IPS-18c (cell line): ENCODE measurements at regions not wholly inside any gene's neighbourhood (a gene's known extent, or its start where the extent isn't known, plus 50 kb on each side); places are given as distances from the start of the nearest gene placed in this dataset.
"Not testable (repeated sequence)": the region's sequence is repeated elsewhere in the genome, so short reads cannot be mapped to it uniquely, and the experiment has no call there.

Source experiments
- H3K4me3 ChIP-seq: 2 replicates; pipeline ENCODE4 v1.7.0; 2013; ENCODE audit warnings: low read depth, mild to moderate bottlenecking, low read length, moderate library complexity; ENCODE audit not compliant: insufficient read depth
- H3K9me3 ChIP-seq: one replicate; pipeline ENCODE4 v1.6.1; 2013; ENCODE audit warnings: mild to moderate bottlenecking, low read length, moderate library complexity; ENCODE audit not compliant: control insufficient read depth, insufficient read depth

DNA sequence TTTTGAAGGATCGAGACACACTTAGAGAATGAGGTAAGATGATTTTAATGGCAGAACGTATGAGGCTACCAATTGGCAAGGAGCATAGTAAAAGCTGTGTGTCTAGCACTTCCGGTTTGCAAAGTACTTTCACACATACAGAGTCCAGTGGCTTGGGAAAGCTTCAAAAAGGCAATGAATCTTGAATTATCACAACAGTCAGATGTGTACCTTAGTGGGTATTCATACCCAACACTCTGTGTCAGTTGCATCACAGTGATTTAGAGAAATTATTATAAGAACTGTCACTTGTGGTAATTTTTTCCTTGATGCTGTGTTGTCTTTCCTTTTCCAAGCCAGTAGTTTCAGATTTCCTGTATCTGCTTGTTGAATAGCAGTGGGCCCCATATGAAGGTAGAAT, 424.1 kb downstream of the PCNX1 start:
- Histone ChIP-seq H3K4me3 (no peak overlapping the region), H3K9me3 (no peaks in the 10 kb centered on the region)

GRCh38 chr14:71332476-71332875, 425.2 kb downstream of the PCNX1 start:
- Histone ChIP-seq H3K9me3 (no peaks in the 10 kb centered on the region), H3K4me3 (no peak overlapping the region)

DNA sequence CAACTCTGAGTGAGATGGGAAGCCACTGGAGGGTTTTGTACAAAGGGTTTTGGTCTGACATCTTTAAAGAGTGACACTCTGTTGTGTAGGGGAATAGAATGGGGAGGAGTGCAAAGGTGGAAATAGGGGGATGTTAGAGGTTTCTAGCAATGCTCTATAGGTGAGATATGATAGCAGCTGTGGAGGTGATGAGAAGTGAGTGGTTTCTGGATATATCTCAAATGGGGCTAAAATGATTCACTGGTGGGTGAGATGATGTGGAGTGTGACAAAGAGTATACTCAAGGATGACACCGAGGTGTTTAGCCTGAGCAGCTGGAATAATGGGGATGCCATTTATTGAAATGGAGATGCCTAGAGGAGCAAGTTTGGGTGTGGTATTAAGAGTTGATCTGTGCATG, 426.4 kb downstream of the PCNX1 start:
- no peak overlapping the region for H3K4me3 ChIP-seq
- H3K9me3 ChIP-seq: no peaks in the 10 kb centered on the region

- Histone ChIP-seq H3K9me3 (no peaks in the 10 kb centered on the region), H3K4me3 (no peak overlapping the region)
Observed at GRCh38 chr14:71336489-71337192, 429.4 kb downstream of the PCNX1 start.

DNA sequence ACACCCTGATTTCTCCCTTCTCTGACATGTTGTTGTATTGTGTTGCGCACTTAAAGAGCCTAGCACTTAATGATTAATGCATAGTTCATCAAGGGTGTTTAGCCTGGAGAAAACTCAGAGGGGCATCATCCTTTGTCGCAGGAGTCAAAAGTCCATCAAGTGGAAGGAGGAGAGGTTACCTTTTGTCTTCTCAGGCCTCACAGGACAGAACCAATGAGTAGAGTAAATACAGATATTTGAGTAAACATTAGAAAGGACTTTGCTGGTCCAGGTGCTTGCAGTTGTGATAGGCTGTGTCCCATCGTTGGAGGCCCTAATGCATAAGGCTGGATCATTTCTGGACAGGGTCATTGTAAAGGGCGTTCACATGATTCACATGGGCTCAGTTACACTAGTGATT, 430.9 kb downstream of the PCNX1 start:
- Histone ChIP-seq H3K9me3 (no peaks in the 10 kb centered on the region), H3K4me3 (no peak overlapping the region)

DNA sequence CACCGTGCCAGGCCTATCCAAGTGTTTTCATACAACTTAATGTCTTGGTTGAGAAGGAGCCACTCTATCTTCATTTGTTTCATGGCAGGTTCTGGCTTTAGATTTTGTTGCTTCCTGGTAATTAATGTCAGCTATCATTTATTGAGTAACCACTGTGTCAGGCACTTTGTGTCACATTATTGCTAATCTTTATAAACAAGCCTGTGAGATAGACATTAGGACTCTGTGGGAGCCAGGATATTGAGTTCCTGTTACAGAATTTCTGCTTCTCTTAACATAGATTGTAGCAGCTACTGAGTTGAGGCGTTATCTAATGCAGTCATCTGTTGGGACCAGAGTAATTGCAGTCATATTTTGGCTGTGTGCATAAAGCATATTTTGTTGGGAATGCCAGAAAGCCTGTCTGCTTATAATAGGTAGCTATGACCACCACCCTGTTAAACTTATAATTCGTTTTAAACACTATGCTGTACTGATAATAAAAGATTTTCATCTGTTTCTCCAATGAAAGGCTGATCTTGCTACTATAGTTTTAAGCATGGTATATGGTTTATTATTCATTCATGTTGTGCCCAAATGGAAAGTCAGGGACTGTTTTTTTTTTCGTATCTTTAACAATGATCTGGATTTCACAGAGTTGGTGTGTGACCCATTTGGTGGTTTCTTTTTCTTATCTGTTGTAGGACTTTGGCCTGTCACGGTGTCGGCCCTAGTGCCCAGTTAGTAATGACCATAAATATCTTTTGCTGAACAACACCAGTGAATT, 432.6 kb downstream of the PCNX1 start:
- Histone ChIP-seq H3K4me3 (no peak overlapping the region), H3K9me3 (no peaks in the 10 kb centered on the region)

DNA sequence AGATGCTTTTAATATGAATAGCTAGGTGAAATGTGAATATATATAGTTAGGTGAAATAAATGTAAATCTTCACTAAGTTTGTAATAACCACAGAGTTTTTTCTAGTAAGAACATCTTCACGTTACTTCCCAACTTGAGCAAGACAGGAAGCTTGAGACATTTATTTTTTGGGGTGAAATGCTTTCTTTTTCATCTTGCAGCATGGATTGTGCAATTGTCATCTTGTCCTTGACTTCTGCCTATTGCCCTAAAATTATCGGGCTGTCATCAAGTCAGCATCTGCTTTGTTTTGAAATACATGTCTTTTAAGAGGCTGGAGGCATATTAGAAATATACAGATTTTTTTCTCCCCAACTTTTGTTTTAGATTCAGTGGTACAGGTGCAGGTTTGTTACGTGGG, 433.9 kb downstream of the PCNX1 start:
- H3K9me3 ChIP-seq: no peaks in the 10 kb centered on the region

DNA sequence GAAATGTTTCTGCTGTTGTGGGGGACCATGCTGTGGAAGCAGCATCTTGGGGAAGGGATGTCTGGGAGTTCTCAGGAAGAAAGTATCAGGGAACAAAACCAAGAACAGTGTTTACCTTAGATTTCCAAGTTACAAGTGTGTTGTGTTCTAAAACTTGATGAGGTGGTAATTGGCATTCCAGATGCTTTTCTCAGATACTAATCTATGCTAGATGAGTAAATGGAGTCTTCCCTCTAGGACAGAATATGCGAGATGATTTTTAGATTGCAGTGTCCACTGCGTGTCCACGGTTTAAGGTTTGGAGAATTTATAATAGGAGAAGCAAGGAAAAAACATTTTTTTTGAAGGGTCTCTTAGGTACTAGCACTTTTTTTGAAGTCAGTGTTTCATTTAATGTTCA, 436.5 kb downstream of the PCNX1 start:
- Histone ChIP-seq H3K9me3 (no peaks in the 10 kb centered on the region), H3K4me3 (no peak overlapping the region)

More for the DNA sequence above, 433.9 kb downstream of the PCNX1 start:
- no peak overlapping the region for H3K4me3 ChIP-seq

DNA sequence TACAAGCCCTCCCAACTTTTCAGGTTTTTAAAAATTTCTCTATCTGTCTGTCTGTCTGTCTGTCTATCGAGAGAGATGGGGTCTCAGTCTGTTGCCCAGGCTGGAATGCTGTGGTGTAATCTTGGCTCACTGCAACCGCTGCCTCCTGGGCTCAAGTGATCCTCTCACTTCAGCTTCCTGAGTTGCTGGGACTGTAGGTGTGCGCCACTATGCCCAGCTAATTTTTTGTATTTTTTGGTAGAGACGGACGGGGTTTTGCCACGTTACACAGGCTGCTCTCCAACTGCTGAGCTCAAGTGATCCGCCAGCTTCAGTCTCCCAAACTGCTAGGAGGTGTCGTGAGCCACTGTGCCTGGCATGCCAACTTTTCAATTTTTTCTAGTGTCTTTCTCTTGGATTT, 437.2 kb downstream of the PCNX1 start:
- Histone ChIP-seq H3K9me3 (no peaks in the 10 kb centered on the region), H3K4me3 (no peak overlapping the region)

- Histone ChIP-seq H3K4me3 (no peak overlapping the region), H3K9me3 (no peaks in the 10 kb centered on the region)
Observed at GRCh38 chr14:71346685-71347084, 439.4 kb downstream of the PCNX1 start.

GRCh38 chr14:71348394-71348793, 441.1 kb downstream of the PCNX1 start:
- Histone ChIP-seq H3K4me3 (no peak overlapping the region), H3K9me3 (no peaks in the 10 kb centered on the region)

DNA sequence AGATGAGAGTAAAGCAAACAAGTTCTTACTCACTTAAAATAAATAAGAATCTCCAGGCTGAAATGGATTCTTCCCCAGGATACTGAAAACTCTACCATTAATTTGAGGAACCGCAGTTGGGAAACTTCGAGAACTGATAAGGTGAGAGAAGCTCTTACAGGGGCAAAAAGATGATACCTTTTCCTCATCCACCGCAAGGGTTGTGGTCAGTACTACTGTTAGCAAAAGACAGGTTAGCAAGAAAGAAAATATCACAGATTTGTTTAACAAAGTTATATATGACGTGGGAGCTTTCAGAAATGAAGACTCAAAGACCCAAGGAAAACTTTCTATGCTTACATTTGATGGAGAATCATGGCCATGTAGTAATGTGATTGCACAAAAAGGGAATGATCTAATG, 441.6 kb downstream of the PCNX1 start:
- Histone ChIP-seq H3K9me3 (no peaks in the 10 kb centered on the region), H3K4me3 (no peak overlapping the region)

- H3K4me3 ChIP-seq: no peak overlapping the region
- H3K9me3 ChIP-seq: no peaks in the 10 kb centered on the region
Observed at GRCh38 chr14:71354142-71354541, 446.9 kb downstream of the PCNX1 start.

DNA sequence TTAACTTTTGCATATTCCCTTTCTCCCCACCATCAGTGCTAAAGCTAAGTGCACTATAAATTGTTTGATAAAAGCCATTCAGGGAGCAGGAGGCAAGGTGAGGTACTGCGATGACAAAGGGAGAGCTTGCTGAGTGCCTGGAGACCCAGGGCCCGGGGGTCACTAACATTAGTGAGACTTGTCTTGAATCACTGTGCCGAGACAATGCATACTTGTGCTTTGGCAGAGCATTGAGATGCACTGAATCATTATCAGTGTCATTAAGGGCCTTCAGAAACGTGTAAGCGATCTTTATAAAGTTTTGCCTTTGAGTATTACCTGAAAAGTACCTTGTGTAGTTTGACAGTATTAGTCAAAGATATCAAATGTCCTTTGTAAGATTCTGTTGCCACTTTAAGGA, 447.5 kb downstream of the PCNX1 start:
- Histone ChIP-seq H3K4me3 (no peak overlapping the region), H3K9me3 (no peaks in the 10 kb centered on the region)

DNA sequence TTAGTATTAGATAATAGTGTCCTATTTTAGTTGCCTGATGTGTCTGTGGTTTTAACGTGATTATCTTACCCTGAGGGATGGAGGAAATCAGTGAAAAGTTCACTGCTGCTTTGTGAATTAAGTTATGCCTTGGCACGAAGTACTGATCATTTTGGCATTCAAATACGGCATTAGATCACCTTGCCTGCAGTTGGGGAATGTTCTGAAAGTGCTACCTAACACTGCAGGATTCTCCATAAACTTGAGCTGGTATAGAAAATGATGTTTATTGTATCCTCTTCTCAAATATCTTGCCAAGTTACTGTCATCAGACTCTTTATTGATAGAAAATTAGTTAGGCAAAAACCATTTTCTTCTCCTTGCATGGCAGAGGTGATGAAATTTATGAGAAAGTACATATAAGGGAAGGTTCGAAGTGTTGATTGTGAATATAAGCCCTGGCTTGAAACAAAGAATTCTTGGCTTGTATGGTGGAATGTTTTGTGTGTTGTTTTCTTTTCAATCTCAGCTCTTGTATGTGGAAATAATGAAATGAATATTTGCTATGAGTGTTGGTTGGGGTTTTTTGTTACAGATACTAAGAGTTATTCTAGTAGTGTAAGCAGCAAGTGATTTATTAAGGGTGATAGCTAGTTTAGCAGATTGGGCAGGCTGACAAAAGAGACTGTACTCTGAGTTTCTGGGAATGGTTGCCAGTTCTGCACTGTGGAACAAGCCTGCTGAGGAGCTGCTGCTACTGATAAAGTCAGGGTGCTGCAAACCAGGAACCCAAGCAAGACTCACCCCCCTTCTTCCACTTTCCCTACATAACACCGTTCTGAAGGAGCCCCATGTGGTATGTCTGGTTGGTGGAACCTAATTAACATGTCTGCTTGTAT, 448.3 kb downstream of the PCNX1 start:
- H3K9me3 ChIP-seq: no peaks in the 10 kb centered on the region
- no peak overlapping the region for H3K4me3 ChIP-seq

GRCh38 chr14:71358209-71358931, 451.1 kb downstream of the PCNX1 start:
- Histone ChIP-seq H3K4me3 (no peak overlapping the region), H3K9me3 (no peaks in the 10 kb centered on the region)

GRCh38 chr14:71358932-71359421, 451.7 kb downstream of the PCNX1 start:
- H3K4me3 ChIP-seq, H3K9me3 ChIP-seq: not testable (repeated sequence)
